C4-2B (cell line): ENCODE measurements at regions not wholly inside any gene's neighbourhood (a gene's known extent, or its start where the extent isn't known, plus 50 kb on each side); places are given as distances from the start of the nearest gene placed in this dataset.

Experiments used
- CTCF ChIP-seq: fragments of 450-650 bp; conservative IDR thresholded peaks from 2 replicates; pipeline ENCODE4 v1.5.1; 2017; ENCODE audit warnings: mild to moderate bottlenecking
- ZFX ChIP-seq: fragments of 450-650 bp; IDR thresholded peaks from 2 replicates; pipeline ENCODE4 v1.6.1; 2017

- TF ChIP-seq CTCF (no peak), ZFX (no peak)
Observed at GRCh38 chr1:95380909-95381308, 146.9 kb downstream of the RWDD3 start.
